GM12878 (cell line): ENCODE measurements at regions not wholly inside any gene's neighbourhood (a gene's known extent, or its start where the extent isn't known, plus 50 kb on each side); places are given as distances from the start of the nearest gene placed in this dataset.

ENCODE experiments used
- ATAC-seq: fragments of 200-7000 bp; cut with Tn5 transposase; 3 replicates; pipeline ENCODE4 v1.9.1; 2020; ENCODE audit warnings: mild to moderate bottlenecking, moderate library complexity
- BruUV-seq: library from RNA; stranded (reverse); fragments of 400-500 nt; replicated peaks from 2 replicates; lab custom pipeline; 2021; lab: Mats Ljungman, UMichigan
- CTCF ChIA-PET: fragments of 300-600 bp; sonication (Branson Sonifier 250); formaldehyde crosslinking; extraction: SDS; loops from one replicate; lab custom pipeline; 2021; ENCODE audit warnings: inconsistent platforms; lab: Yijun Ruan, JAX
- POLR2A ChIA-PET: fragments of 350-600 bp; formaldehyde crosslinking; extraction: SDS; loops from one replicate; lab custom pipeline; 2021; ENCODE audit warnings: inconsistent platforms; lab: Charles Lee
- RAD21 ChIA-PET: fragments of 300-600 bp; sonication (Branson Sonifier 250); formaldehyde crosslinking; loops from one replicate; lab custom pipeline; 2023; ENCODE audit warnings: antibody characterized with exemption; ENCODE audit not compliant: unreplicated experiment; lab: Charles Lee
- SMC1A ChIA-PET: fragments of 300-600 bp; sonication (Branson Sonifier 250); formaldehyde crosslinking; loops from one replicate; lab custom pipeline; 2023; ENCODE audit not compliant: unreplicated experiment, uncharacterized antibody; lab: Charles Lee
- DNase-seq: peaks from one replicate; pipeline ENCODE4 v3.0.0-alpha.2; 2011; ENCODE audit warnings: low read depth, low spot score
- FAIRE-seq: peaks from 3 replicates; lab custom pipeline; 2011; peaks lifted over from hg19 to GRCh38; lab: Jason Lieb, UNC
- H2AFZ ChIP-seq: 2 replicates; pipeline ENCODE4 v1.6.0; 2011; ENCODE audit warnings: low read depth, low read length, control low read depth; ENCODE audit not compliant: control insufficient read depth
- H3K27ac ChIP-seq: 2 replicates; pipeline ENCODE4 v1.5.1; 2011; ENCODE audit warnings: control low read depth; ENCODE audit not compliant: control insufficient read depth, insufficient read depth
- H3K27me3 ChIP-seq, 2 experiments: replicated peaks in 1 of 2; 2 replicates each; pipeline versions ENCODE4 v1.6.0 to v1.6.1; 2011; ENCODE audit warnings: low read length in 1 of 2; ENCODE audit not compliant: control insufficient read depth in 2 of 2, insufficient read depth in 2 of 2
- H3K36me3 ChIP-seq, 2 experiments: 2 replicates each; pipeline ENCODE4 v1.5.1; 2011; ENCODE audit warnings: low read length in 1 of 2; ENCODE audit not compliant: control insufficient read depth in 2 of 2, insufficient read depth in 2 of 2
- H3K4me1 ChIP-seq: 2 replicates; pipeline ENCODE4 v1.6.1; 2011; ENCODE audit warnings: mild to moderate bottlenecking, low read length, moderate library complexity, mixed read lengths; ENCODE audit not compliant: control insufficient read depth, insufficient read depth
- H3K4me2 ChIP-seq: 2 replicates; pipeline ENCODE4 v1.6.0; 2011; ENCODE audit warnings: control low read depth; ENCODE audit not compliant: control insufficient read depth, insufficient read depth
- H3K4me3 ChIP-seq: fragments of 200-600 bp; sonication (generic); 2 replicates; pipeline ENCODE4 v1.5.1; 2016
- H3K79me2 ChIP-seq: 2 replicates; pipeline ENCODE4 v1.6.0; 2011; ENCODE audit warnings: low read length; ENCODE audit not compliant: control insufficient read depth, insufficient read depth
- H3K9ac ChIP-seq: 2 replicates; pipeline ENCODE4 v1.8.0; 2011; ENCODE audit warnings: low read length, control low read depth, mixed read lengths; ENCODE audit not compliant: control insufficient read depth, insufficient read depth
- H3K9me3 ChIP-seq: replicated peaks from 3 replicates; pipeline ENCODE4 v1.5.1; 2011; ENCODE audit warnings: mild to moderate bottlenecking, low read length; ENCODE audit not compliant: control insufficient read depth, insufficient read depth
- H4K20me1 ChIP-seq: 2 replicates; pipeline ENCODE4 v1.6.0; 2011; ENCODE audit not compliant: control insufficient read depth, insufficient read depth
- CBFB ChIP-seq: IDR thresholded peaks from 2 replicates; pipeline ENCODE4 v1.6.1; 2016; ENCODE audit warnings: antibody characterized with exemption, low read depth
- CEBPB ChIP-seq, 2 experiments: fragments of 150-350 bp in 1 of 2; IDR thresholded peaks; 2 replicates each; pipeline ENCODE4 v1.6.1; 2012 to 2014; ENCODE audit warnings: low read depth in 2 of 2, low read length in 2 of 2, borderline replicate concordance in 1 of 2, inconsistent platforms in 1 of 2
- EED ChIP-seq: sonication (generic); IDR thresholded peaks from 2 replicates; pipeline ENCODE4 v1.6.1; 2016; ENCODE audit warnings: antibody characterized with exemption, low read depth
- GATAD2B ChIP-seq: fragments of 450-650 bp; conservative IDR thresholded peaks from 2 replicates; pipeline ENCODE4 v1.6.1; 2017; ENCODE audit warnings: low read depth, mild to moderate bottlenecking, moderate library complexity
- KLF5 ChIP-seq: fragments of 450-650 bp; IDR thresholded peaks from 2 replicates; pipeline ENCODE4 v1.6.1; 2014; ENCODE audit warnings: mild to moderate bottlenecking; ENCODE audit not compliant: partially characterized antibody
- MTA3 ChIP-seq: IDR thresholded peaks from 2 replicates; pipeline ENCODE4 v1.6.1; 2012; ENCODE audit warnings: low read length, inconsistent platforms, borderline replicate concordance
- NR2C2 ChIP-seq: IDR thresholded peaks from 2 replicates; pipeline ENCODE4 v1.6.1; 2011; ENCODE audit warnings: borderline replicate concordance, low read depth; ENCODE audit not compliant: control insufficient read depth, insufficient read length
- WRNIP1 ChIP-seq: IDR thresholded peaks from 2 replicates; pipeline ENCODE4 v1.6.1; 2011; ENCODE audit warnings: low read depth, low read length, improper control_type of control experiment, borderline replicate concordance
- YBX1 ChIP-seq: fragments of 450-650 bp; IDR thresholded peaks from 2 replicates; pipeline ENCODE4 v1.6.1; 2016; ENCODE audit warnings: antibody characterized with exemption
- YY1 ChIP-seq: IDR thresholded peaks from 2 replicates; pipeline ENCODE4 v1.6.1; 2011; ENCODE audit warnings: low read depth, mild to moderate bottlenecking, low read length
- in situ Hi-C: fragments of 300-500 bp; cut with MboI; formaldehyde crosslinking; loops from 9 replicates; pipeline ENCODE4 v1.14.3; 2018; ENCODE audit warnings: mixed read lengths
- intact Hi-C: fragments of 100-400 bp; cut with micrococcal nuclease; formaldehyde crosslinking; loops from one replicate; pipeline ENCODE4 v1.14.2; 2022; ENCODE audit not compliant: unreplicated experiment
- TF ChIP-seq, protein P1 (sequence below): fragments of 450-650 bp; formaldehyde crosslinking; IDR thresholded peaks from 2 replicates; pipeline ENCODE4 v1.5.0; 2022; ENCODE audit warnings: mild to moderate bottlenecking, missing genetic modification characterization

DNA sequence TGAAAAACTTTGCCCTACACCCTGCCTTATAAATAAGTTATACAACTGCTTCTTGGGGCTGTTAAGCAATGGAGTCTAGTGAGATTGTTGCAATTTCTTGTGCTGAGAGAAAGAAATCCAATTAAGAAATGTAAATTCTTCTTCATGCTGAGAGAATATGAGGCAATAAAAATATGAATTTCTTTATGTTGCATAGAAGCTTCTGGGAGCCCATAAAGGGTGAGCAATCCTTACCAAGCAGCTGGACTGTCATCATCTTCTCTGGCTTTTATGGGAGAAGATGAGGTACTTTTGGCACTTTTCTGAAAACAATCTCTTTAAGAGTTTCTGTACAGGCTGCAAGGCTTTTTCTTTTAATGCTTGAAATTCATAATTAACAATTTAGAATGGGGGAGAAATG, 204.3 kb downstream of the DMRTA1 start:
- H3K4me3 ChIP-seq, result no peak overlapping the region
- BruUV-seq, result no TSS peak
- H3K4me1 ChIP-seq, result no peaks in the 10 kb centered on the region
- no peaks in the 10 kb centered on the region for H3K79me2 ChIP-seq
- H3K4me2 ChIP-seq, result no peak overlapping the region
- no peaks in the 10 kb centered on the region for H3K27me3 ChIP-seq
- H3K27ac ChIP-seq, result no peak overlapping the region
- ChIA-PET RAD21 (no interaction called here), CTCF (interaction anchor here (2.4 kb wide), 1 partner anchor 181 kb away, joined by 6 read pairs; no protein-coding TSS in a partner anchor), POLR2A (interaction anchor here (0.7 kb wide), 1 partner anchor 837 kb away, joined by 4 read pairs; no protein-coding TSS in a partner anchor), SMC1A (no interaction called here)
- no peak for TF ChIP-seq NR2C2
- TF ChIP-seq GATAD2B, result no peak
- TF ChIP-seq EED, result no peak
- TF ChIP-seq YBX1, result no peak
- no peak for TF ChIP-seq YY1
- TF ChIP-seq WRNIP1, result no peak
- no peak for TF ChIP-seq KLF5
- TF ChIP-seq, protein P1, sequence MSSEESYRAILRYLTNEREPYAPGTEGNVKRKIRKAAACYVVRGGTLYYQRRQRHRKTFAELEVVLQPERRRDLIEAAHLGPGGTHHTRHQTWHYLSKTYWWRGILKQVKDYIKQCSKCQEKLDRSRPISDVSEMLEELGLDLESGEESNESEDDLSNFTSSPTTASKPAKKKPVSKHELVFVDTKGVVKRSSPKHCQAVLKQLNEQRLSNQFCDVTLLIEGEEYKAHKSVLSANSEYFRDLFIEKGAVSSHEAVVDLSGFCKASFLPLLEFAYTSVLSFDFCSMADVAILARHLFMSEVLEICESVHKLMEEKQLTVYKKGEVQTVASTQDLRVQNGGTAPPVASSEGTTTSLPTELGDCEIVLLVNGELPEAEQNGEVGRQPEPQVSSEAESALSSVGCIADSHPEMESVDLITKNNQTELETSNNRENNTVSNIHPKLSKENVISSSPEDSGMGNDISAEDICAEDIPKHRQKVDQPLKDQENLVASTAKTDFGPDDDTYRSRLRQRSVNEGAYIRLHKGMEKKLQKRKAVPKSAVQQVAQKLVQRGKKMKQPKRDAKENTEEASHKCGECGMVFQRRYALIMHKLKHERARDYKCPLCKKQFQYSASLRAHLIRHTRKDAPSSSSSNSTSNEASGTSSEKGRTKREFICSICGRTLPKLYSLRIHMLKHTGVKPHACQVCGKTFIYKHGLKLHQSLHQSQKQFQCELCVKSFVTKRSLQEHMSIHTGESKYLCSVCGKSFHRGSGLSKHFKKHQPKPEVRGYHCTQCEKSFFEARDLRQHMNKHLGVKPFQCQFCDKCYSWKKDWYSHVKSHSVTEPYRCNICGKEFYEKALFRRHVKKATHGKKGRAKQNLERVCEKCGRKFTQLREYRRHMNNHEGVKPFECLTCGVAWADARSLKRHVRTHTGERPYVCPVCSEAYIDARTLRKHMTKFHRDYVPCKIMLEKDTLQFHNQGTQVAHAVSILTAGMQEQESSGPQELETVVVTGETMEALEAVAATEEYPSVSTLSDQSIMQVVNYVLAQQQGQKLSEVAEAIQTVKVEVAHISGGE (CRISPR knock-in tag), result no peak
- no peak for TF ChIP-seq CEBPB (IDR thresholded peaks at IDR 0.05; ENCODE audit: borderline replicate concordance in 1 of 2, low read depth in 2 of 2, low read length in 2 of 2)
- TF ChIP-seq CBFB, result no peak
- no peak for TF ChIP-seq MTA3
- intact Hi-C loops, result no loop called here
- no peak overlapping the region for H3K9ac ChIP-seq
- H3K36me3 ChIP-seq, result no peaks in the 10 kb centered on the region
- in situ Hi-C loops, result no loop called here
- FAIRE-seq (no peak), ATAC-seq (no peak), DNase-seq (no peak)
- no peaks in the 10 kb centered on the region for H4K20me1 ChIP-seq
- no peaks in the 10 kb centered on the region for H3K9me3 ChIP-seq
- no peak overlapping the region for H2AFZ ChIP-seq
